ENCODE measurements at regions not wholly inside any gene's neighbourhood (a gene's known extent, or its start where the extent isn't known, plus 50 kb on each side); places are given as distances from the start of the nearest gene placed in this dataset.
A peak's percentile ranks its signal among the peaks of the same experiment; 100 is the strongest.

DNA sequence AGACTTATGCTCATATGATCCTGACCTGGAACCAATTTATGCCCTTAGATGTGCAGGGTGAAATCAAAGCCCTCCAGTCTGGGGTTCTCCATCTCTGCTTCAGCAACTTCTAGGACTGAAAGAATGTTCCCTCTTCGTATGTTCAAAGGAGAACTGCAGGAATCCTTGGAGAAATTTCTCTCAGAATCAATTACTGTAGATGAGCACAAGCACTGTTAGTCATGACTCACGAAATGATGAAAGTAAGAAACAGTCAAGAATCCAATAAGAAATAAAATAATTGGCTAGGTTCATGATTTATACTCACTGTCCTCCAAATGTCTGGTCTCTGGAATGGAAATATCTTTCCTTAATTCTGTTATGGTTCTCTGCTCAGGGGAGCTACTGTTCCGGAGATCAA is 348.2 kb downstream of the PDGFC start:
- TF ChIP-seq, protein P1, sequence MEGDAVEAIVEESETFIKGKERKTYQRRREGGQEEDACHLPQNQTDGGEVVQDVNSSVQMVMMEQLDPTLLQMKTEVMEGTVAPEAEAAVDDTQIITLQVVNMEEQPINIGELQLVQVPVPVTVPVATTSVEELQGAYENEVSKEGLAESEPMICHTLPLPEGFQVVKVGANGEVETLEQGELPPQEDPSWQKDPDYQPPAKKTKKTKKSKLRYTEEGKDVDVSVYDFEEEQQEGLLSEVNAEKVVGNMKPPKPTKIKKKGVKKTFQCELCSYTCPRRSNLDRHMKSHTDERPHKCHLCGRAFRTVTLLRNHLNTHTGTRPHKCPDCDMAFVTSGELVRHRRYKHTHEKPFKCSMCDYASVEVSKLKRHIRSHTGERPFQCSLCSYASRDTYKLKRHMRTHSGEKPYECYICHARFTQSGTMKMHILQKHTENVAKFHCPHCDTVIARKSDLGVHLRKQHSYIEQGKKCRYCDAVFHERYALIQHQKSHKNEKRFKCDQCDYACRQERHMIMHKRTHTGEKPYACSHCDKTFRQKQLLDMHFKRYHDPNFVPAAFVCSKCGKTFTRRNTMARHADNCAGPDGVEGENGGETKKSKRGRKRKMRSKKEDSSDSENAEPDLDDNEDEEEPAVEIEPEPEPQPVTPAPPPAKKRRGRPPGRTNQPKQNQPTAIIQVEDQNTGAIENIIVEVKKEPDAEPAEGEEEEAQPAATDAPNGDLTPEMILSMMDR (IDR thresholded peaks at IDR 0.05): no peak
- Mint-ChIP-seq H3K9me3 (peaks cover 7% of the 10 kb centered on the region; the same call in 1 of the 2 replicates), H3K4me1 (ENCODE audit: low read depth) (peaks cover 48% of the 10 kb centered on the region), H3K36me3 (ENCODE audit: low read depth) (peaks cover 6% of the 10 kb centered on the region), H3K27me3 (ENCODE audit: insufficient read depth) (no peaks in the 10 kb centered on the region), H3K27ac (no peak overlapping the region), H3K4me3 (no peak overlapping the region)
- DNase-seq: no peak

DNA sequence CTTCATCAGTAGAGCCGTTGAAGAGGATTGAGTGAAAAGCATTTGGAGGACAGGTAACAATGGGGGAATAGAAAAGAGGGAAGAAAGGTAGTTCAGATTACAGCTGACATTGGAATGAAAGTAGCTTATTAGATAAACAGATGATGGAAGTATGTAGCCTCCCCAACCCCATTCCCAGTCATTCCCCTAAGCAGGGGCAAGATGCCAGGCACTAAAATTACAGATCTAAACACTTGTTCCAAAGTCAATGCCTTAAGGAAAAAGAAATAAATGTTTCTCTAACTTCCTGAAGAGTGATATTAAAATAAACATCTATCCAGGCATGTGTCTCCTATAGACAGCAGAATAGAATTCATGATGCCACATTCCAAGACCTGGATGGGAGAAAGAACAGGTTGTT is 350.8 kb downstream of the PDGFC start:
- Mint-ChIP-seq H3K4me1 (ENCODE audit: low read depth) (peaks cover 42% of the 10 kb centered on the region), H3K27me3 (ENCODE audit: insufficient read depth) (no peaks in the 10 kb centered on the region), H3K9me3 (no peaks in the 10 kb centered on the region), H3K36me3 (ENCODE audit: low read depth) (no peaks in the 10 kb centered on the region), H3K27ac (no peak overlapping the region), H3K4me3 (no peak overlapping the region)
- TF ChIP-seq, protein P1 (IDR thresholded peaks at IDR 0.05): no peak
- no peak for DNase-seq

DNA sequence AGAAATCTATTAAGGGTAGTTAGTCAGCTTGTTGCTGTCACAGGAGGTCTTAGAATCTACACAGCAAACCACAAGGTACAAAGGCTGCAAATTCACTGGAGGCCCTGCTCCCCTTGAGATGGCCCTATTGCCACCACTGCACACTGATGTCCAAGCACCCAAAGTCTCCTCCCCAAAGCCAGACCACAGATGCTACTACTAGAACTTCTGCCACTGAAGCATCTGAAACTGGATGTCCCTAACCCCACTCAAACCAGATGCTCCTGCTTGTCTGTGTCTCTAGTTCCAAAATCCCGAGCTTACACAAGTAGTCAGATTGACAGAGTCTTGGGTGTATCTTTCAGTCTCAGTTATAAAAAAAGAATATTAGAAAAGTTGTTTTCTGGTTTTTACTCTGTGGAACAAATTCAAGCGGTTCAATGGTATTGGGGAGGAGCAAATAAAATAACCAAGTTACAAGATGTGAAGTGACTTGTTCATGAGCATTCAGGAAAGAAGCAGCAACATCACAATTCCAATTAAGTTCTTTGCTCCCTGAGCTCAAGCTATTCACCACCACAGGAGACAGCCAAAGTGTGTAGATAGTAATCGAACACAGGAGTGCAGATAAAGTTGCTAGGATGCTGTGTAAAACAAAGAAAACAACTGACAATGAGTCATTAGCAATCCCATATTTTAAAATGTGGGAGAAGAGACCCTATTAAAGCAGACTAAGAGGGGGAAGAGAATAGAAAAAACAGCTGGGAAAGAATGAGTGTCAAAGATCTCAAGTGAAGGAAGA is 352.3 kb downstream of the PDGFC start:
- Mint-ChIP-seq H3K27ac (no peak overlapping the region), H3K4me3 (no peak overlapping the region), H3K36me3 (ENCODE audit: low read depth) (no peaks in the 10 kb centered on the region), H3K27me3 (ENCODE audit: insufficient read depth) (no peaks in the 10 kb centered on the region), H3K9me3 (no peaks in the 10 kb centered on the region), H3K4me1 (ENCODE audit: low read depth) (peaks cover 56% of the 10 kb centered on the region)
- no peak for DNase-seq
- TF ChIP-seq, protein P1 (IDR thresholded peaks at IDR 0.05): no peak

DNA sequence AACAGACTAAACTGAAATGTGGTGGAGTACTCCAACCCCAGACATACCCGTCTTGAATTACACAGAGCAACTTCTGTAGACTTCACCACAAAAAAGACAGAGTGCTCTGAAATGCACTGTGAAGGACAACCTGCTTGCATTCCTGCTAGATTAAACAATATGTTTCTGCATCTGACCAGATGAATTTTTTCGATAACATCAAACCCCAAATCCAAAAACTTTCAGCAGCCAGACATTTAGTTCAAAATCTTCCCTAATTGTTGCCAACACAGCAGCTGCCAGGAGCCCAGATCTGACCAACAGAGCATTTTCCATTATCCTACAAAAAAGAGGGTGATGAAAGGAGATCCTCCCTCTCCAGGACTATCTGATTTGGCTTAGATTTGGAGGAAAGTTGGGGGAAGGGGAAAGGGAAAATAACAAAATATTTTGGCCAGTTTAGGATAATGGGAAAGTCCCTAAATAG is 356.5 kb downstream of the PDGFC start:
- peak; percentile 90 for DNase-seq
- Mint-ChIP-seq H3K4me1 (ENCODE audit: low read depth) (peaks cover 58% of the 10 kb centered on the region), H3K36me3 (ENCODE audit: low read depth) (no peaks in the 10 kb centered on the region), H3K27ac (peak overlapping the region; percentile 57), H3K4me3 (peak overlapping the region; percentile 50), H3K9me3 (no peaks in the 10 kb centered on the region), H3K27me3 (ENCODE audit: insufficient read depth) (no peaks in the 10 kb centered on the region)
- TF ChIP-seq, protein P1 (IDR thresholded peaks at IDR 0.05): no peak

DNA sequence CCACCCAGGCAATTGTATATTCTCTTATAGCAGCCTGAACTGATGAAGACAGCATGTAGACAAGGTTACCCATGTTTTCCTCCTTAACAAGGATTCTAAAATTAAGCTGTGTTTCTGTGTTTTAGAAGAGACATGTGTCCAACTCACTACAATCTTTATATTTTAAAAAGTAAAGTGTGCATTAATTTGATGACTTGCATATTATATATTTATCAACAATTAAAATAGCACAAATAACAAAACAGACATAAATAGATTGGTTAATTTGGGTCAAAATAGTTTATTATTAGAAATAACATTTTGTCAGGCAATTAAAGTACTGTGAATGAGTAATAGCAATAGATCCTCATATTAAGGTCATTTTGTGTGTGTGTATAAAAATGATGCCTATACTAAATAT is 357.1 kb downstream of the PDGFC start:
- peak overlapping the region; percentile 57; the same call in 1 of the 2 replicates for H3K27ac Mint-ChIP-seq
- TF ChIP-seq, protein P1 (IDR thresholded peaks at IDR 0.05): no peak
- H3K27me3 Mint-ChIP-seq (ENCODE audit: insufficient read depth): no peaks in the 10 kb centered on the region
- no peaks in the 10 kb centered on the region for H3K36me3 Mint-ChIP-seq (ENCODE audit: low read depth)
- DNase-seq: no peak
- no peaks in the 10 kb centered on the region for H3K9me3 Mint-ChIP-seq
- peaks cover 58% of the 10 kb centered on the region for H3K4me1 Mint-ChIP-seq (ENCODE audit: low read depth)
- 0 out of 2 replicates have a peak overlapping the region, but pooled peaks have one; percentile 50 for H3K4me3 Mint-ChIP-seq

Data from HFFc6 (cell line).